ENCODE measurements at regions not wholly inside any gene's neighbourhood (a gene's known extent, or its start where the extent isn't known, plus 50 kb on each side); places are given as distances from the start of the nearest gene placed in this dataset.

- TF ChIP-seq CTCF (IDR thresholded peaks at IDR 0.05) (no peak), TCF7L2 (IDR thresholded peaks at IDR 0.05; ENCODE audit: low read depth, low read length) (no peak)
These were observed 1503.9 kb downstream of the BRD1 start for GRCh38 chr22:48323746-48324145.

Data from Panc1 (cell line).